ENCODE measurements at regions not wholly inside any gene's neighbourhood (a gene's known extent, or its start where the extent isn't known, plus 50 kb on each side); places are given as distances from the start of the nearest gene placed in this dataset.

DNA sequence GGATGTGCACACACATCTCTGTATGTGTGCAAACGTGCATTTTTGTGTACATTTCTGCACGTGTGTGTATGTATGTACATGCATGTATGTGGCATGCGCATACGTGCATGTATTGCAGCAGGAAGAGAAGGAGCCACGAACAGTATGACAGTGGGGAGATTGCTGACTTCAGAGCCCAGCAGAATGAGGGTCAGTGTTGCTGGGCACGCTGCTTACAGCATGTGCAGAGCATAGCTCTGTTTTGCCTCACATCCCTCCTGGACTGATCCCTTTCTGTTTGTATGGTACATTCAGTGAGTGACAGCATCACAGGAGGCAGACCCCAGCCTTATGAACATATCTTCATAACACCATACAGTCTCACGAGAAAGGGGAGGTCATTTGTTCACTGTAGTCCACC is 934.0 kb upstream of the EEF2KMT start:
- TF ChIP-seq, protein P1, sequence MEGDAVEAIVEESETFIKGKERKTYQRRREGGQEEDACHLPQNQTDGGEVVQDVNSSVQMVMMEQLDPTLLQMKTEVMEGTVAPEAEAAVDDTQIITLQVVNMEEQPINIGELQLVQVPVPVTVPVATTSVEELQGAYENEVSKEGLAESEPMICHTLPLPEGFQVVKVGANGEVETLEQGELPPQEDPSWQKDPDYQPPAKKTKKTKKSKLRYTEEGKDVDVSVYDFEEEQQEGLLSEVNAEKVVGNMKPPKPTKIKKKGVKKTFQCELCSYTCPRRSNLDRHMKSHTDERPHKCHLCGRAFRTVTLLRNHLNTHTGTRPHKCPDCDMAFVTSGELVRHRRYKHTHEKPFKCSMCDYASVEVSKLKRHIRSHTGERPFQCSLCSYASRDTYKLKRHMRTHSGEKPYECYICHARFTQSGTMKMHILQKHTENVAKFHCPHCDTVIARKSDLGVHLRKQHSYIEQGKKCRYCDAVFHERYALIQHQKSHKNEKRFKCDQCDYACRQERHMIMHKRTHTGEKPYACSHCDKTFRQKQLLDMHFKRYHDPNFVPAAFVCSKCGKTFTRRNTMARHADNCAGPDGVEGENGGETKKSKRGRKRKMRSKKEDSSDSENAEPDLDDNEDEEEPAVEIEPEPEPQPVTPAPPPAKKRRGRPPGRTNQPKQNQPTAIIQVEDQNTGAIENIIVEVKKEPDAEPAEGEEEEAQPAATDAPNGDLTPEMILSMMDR (optimal IDR thresholded peaks at IDR 0.05 in 1 of 3, IDR thresholded peaks at IDR 0.05 in 1 of 3, conservative IDR thresholded peaks at IDR 0.05 in 1 of 3; ENCODE audit: extremely low read depth in 1 of 3, insufficient read depth in 2 of 3, low read length in 3 of 3) = no peak
- TF ChIP-seq EZH2 (IDR thresholded peaks at IDR 0.05; ENCODE audit: low read length) = no peak
- no peaks in the 10 kb centered on the region for H4K20me1 ChIP-seq (ENCODE audit: control insufficient read depth, extremely low read depth, insufficient read depth, low read length)
- no peaks in the 10 kb centered on the region for H3K27me3 ChIP-seq (ENCODE audit: control insufficient read depth, extremely low read depth, insufficient read depth, low read length)
- no peak overlapping the region for H3K9ac ChIP-seq (ENCODE audit: control insufficient read depth, extremely low read depth, insufficient read depth, low read length)
- H3K9me3 ChIP-seq (ENCODE audit: control insufficient read depth, low read depth, low read length) = peaks cover 1% of the 10 kb centered on the region
- DNase-seq (ENCODE audit: low read depth, low spot score) = no peak
- no peak overlapping the region for H2AFZ ChIP-seq (ENCODE audit: control insufficient read depth, low read length)
- H3K36me3 ChIP-seq (ENCODE audit: control insufficient read depth in 2 of 2, extremely low read depth in 1 of 2, insufficient read depth in 2 of 2, low read length in 2 of 2) = no peaks in the 10 kb centered on the region
- H3K4me2 ChIP-seq (ENCODE audit: control insufficient read depth, extremely low read depth, insufficient read depth, low read depth, low read length) = no peak overlapping the region
- dilution Hi-C loops (cut with MboI; ENCODE audit: extremely low pct_ligation_motif_present, low sequenced_read_pairs) = no loop called here
- H3K4me3 ChIP-seq (ENCODE audit: control insufficient read depth in 2 of 3, extremely low read depth in 1 of 3, insufficient read depth in 2 of 3, low read depth in 1 of 3, low read length in 3 of 3) = no peak overlapping the region
- H3K4me1 ChIP-seq (ENCODE audit: control insufficient read depth, extremely low read depth, insufficient read depth, low read length) = no peaks in the 10 kb centered on the region
- no peak for FAIRE-seq
- H3K9me1 ChIP-seq (ENCODE audit: control insufficient read depth, extremely low read depth, insufficient read depth, low read length) = no peaks in the 10 kb centered on the region
- H3K27ac ChIP-seq (ENCODE audit: control insufficient read depth, insufficient read depth, low read length) = no peak overlapping the region
- H3K79me2 ChIP-seq (ENCODE audit: control insufficient read depth, insufficient read depth, low read length) = no peaks in the 10 kb centered on the region

DNA sequence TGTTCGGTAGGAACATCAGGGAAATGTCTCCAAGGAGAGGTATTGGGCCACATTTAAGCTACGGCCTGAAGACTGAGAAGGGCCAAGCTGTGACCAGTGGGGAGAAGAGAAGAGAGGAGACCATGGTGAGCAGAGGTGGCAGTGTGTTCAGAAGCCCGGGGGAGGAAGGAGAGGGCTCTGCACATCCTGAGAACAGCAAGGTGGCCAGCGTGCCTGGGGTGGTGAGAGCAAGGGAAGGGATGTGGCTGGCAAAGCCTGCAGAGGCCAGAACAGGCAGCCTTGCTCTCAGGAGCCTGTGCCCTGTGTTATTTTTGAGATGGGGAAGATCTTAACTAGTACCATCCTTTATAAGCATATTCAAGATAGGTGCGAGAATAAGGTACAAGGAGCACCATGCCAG is 933.5 kb upstream of the EEF2KMT start:
- H3K9me1 ChIP-seq (ENCODE audit: control insufficient read depth, extremely low read depth, insufficient read depth, low read length) = no peaks in the 10 kb centered on the region
- H3K27ac ChIP-seq (ENCODE audit: control insufficient read depth, insufficient read depth, low read length) = no peak overlapping the region
- no peak overlapping the region for H3K4me2 ChIP-seq (ENCODE audit: control insufficient read depth, extremely low read depth, insufficient read depth, low read depth, low read length)
- H3K36me3 ChIP-seq (ENCODE audit: control insufficient read depth in 2 of 2, extremely low read depth in 1 of 2, insufficient read depth in 2 of 2, low read length in 2 of 2) = no peaks in the 10 kb centered on the region
- no peak overlapping the region for H3K4me3 ChIP-seq (ENCODE audit: control insufficient read depth in 2 of 3, extremely low read depth in 1 of 3, insufficient read depth in 2 of 3, low read depth in 1 of 3, low read length in 3 of 3)
- no peak overlapping the region for H3K9ac ChIP-seq (ENCODE audit: control insufficient read depth, extremely low read depth, insufficient read depth, low read length)
- no peak overlapping the region for H2AFZ ChIP-seq (ENCODE audit: control insufficient read depth, low read length)
- no peak for DNase-seq (ENCODE audit: low read depth, low spot score)
- TF ChIP-seq EZH2 (IDR thresholded peaks at IDR 0.05; ENCODE audit: low read length) = no peak
- TF ChIP-seq, protein P1 (optimal IDR thresholded peaks at IDR 0.05 in 1 of 3, IDR thresholded peaks at IDR 0.05 in 1 of 3, conservative IDR thresholded peaks at IDR 0.05 in 1 of 3; ENCODE audit: extremely low read depth in 1 of 3, insufficient read depth in 2 of 3, low read length in 3 of 3) = no peak
- dilution Hi-C loops (cut with MboI; ENCODE audit: extremely low pct_ligation_motif_present, low sequenced_read_pairs) = no loop called here
- H3K9me3 ChIP-seq (ENCODE audit: control insufficient read depth, low read depth, low read length) = peaks cover 1% of the 10 kb centered on the region
- no peaks in the 10 kb centered on the region for H3K27me3 ChIP-seq (ENCODE audit: control insufficient read depth, extremely low read depth, insufficient read depth, low read length)
- FAIRE-seq = no peak
- H4K20me1 ChIP-seq (ENCODE audit: control insufficient read depth, extremely low read depth, insufficient read depth, low read length) = no peaks in the 10 kb centered on the region
- no peaks in the 10 kb centered on the region for H3K79me2 ChIP-seq (ENCODE audit: control insufficient read depth, insufficient read depth, low read length)
- H3K4me1 ChIP-seq (ENCODE audit: control insufficient read depth, extremely low read depth, insufficient read depth, low read length) = no peaks in the 10 kb centered on the region

Data from keratinocyte (primary cell).